Loucy (cell line): ENCODE measurements at regions not wholly inside any gene's neighbourhood (a gene's known extent, or its start where the extent isn't known, plus 50 kb on each side); places are given as distances from the start of the nearest gene placed in this dataset.

Experiments used
- EZH2phosphoT487 ChIP-seq: fragments of 200-600 bp; IDR thresholded peaks from 2 replicates; pipeline ENCODE4 v1.6.1; 2018; ENCODE audit warnings: antibody characterized with exemption, mild to moderate bottlenecking, moderate library complexity, borderline replicate concordance
- TF ChIP-seq, protein P1 (sequence below): fragments of 200-600 bp; sonication (generic); conservative IDR thresholded peaks from 2 replicates; pipeline ENCODE4 v1.5.1; 2014; ENCODE audit warnings: mild to moderate bottlenecking, antibody characterized with exemption, low read length

DNA sequence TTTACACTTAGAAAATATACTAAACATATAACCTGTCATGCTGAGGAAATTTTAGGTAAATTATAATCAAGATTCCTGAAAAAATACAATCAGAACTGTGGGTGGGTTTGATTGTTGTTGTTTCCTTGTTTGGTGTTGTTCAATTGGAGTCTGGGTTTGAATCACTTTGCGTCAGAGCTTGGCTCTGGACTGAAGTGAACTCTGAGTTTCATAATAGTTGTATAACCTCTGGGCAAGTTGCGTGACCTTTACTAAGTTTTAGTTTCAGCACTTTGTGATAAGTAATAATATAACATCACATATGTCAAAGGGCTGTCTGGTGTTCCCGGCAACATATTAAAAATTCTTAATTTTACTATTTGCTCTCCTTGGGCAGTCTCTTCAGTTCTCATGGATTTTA, 758.1 kb downstream of the RAPGEF2 start:
- TF ChIP-seq, protein P1, sequence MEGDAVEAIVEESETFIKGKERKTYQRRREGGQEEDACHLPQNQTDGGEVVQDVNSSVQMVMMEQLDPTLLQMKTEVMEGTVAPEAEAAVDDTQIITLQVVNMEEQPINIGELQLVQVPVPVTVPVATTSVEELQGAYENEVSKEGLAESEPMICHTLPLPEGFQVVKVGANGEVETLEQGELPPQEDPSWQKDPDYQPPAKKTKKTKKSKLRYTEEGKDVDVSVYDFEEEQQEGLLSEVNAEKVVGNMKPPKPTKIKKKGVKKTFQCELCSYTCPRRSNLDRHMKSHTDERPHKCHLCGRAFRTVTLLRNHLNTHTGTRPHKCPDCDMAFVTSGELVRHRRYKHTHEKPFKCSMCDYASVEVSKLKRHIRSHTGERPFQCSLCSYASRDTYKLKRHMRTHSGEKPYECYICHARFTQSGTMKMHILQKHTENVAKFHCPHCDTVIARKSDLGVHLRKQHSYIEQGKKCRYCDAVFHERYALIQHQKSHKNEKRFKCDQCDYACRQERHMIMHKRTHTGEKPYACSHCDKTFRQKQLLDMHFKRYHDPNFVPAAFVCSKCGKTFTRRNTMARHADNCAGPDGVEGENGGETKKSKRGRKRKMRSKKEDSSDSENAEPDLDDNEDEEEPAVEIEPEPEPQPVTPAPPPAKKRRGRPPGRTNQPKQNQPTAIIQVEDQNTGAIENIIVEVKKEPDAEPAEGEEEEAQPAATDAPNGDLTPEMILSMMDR: no peak
- no peak for TF ChIP-seq EZH2phosphoT487
